Keratinocyte (primary cell): ENCODE measurements at regions not wholly inside any gene's neighbourhood (a gene's known extent, or its start where the extent isn't known, plus 50 kb on each side); places are given as distances from the start of the nearest gene placed in this dataset.

Source experiments
- DNase-seq: peaks from one replicate; pipeline ENCODE4 v3.0.0-alpha.2; 2011; ENCODE audit warnings: low read depth, missing footprints, low spot score
- FAIRE-seq: peaks from 2 replicates; lab custom pipeline; 2011; peaks lifted over from hg19 to GRCh38; lab: Jason Lieb, UNC
- H2AFZ ChIP-seq: 2 replicates; pipeline ENCODE4 v1.6.0; 2012; ENCODE audit warnings: low read length, control low read depth, inconsistent platforms; ENCODE audit not compliant: control insufficient read depth
- H3K27ac ChIP-seq: 2 replicates; pipeline ENCODE4 v1.5.1; 2011; ENCODE audit warnings: low read length; ENCODE audit not compliant: control insufficient read depth, insufficient read depth
- H3K27me3 ChIP-seq: 3 replicates; pipeline ENCODE4 v1.6.0; 2011; ENCODE audit warnings: low read length; ENCODE audit not compliant: control insufficient read depth, insufficient read depth; ENCODE audit errors: extremely low read depth
- H3K36me3 ChIP-seq, 2 experiments: 2 replicates in 1 of 2; 3 replicates in 1 of 2; pipeline ENCODE4 v1.5.1; 2011; ENCODE audit warnings: low read length in 2 of 2, mild to moderate bottlenecking in 1 of 2; ENCODE audit not compliant: control insufficient read depth in 2 of 2, insufficient read depth in 2 of 2; ENCODE audit errors: extremely low read depth in 1 of 2
- H3K4me1 ChIP-seq: 3 replicates; pipeline ENCODE4 v1.5.1; 2011; ENCODE audit warnings: low read length; ENCODE audit not compliant: control insufficient read depth, insufficient read depth; ENCODE audit errors: extremely low read depth
- H3K4me2 ChIP-seq: 3 replicates; pipeline ENCODE4 v1.6.0; 2011; ENCODE audit warnings: low read depth, low read length; ENCODE audit not compliant: control insufficient read depth, insufficient read depth; ENCODE audit errors: extremely low read depth
- H3K4me3 ChIP-seq, 3 experiments: fragments of 200-600 bp in 1 of 3; sonication (generic) in 1 of 3; 2 replicates in 2 of 3; 3 replicates in 1 of 3; pipeline ENCODE4 v1.5.1; 2011 to 2016; ENCODE audit warnings: low read length in 3 of 3, mild to moderate bottlenecking in 3 of 3, control low read depth in 2 of 3, inconsistent platforms in 1 of 3, low read depth in 1 of 3, mixed read lengths in 1 of 3, mixed run types in 1 of 3, moderate library complexity in 1 of 3; ENCODE audit not compliant: control insufficient read depth in 2 of 3, insufficient read depth in 2 of 3; ENCODE audit errors: extremely low read depth in 1 of 3
- H3K79me2 ChIP-seq: 2 replicates; pipeline ENCODE4 v1.6.0; 2012; ENCODE audit warnings: low read length; ENCODE audit not compliant: control insufficient read depth, insufficient read depth
- H3K9ac ChIP-seq: 3 replicates; pipeline ENCODE4 v1.6.0; 2011; ENCODE audit warnings: low read length; ENCODE audit not compliant: control insufficient read depth, insufficient read depth; ENCODE audit errors: extremely low read depth
- H3K9me1 ChIP-seq: 3 replicates; pipeline ENCODE4 v1.6.0; 2011; ENCODE audit warnings: low read length; ENCODE audit not compliant: control insufficient read depth, insufficient read depth; ENCODE audit errors: extremely low read depth
- H3K9me3 ChIP-seq: 2 replicates; pipeline ENCODE4 v1.5.1; 2012; ENCODE audit warnings: low read depth, low read length; ENCODE audit not compliant: control insufficient read depth
- H4K20me1 ChIP-seq: 3 replicates; pipeline ENCODE4 v1.6.0; 2011; ENCODE audit warnings: low read length; ENCODE audit not compliant: control insufficient read depth, insufficient read depth; ENCODE audit errors: extremely low read depth
- CTCF ChIP-seq, 3 experiments: IDR thresholded peaks in 1 of 3; conservative IDR thresholded peaks in 1 of 3; optimal IDR thresholded peaks in 1 of 3; 2 replicates in 2 of 3; 3 replicates in 1 of 3; pipeline versions ENCODE3 to v1.5.1; 2011; ENCODE audit warnings: low read length in 3 of 3, mild to moderate bottlenecking in 3 of 3, moderate library complexity in 2 of 3, control low read depth in 1 of 3, inconsistent platforms in 1 of 3; ENCODE audit not compliant: insufficient read depth in 2 of 3; ENCODE audit errors: extremely low read depth in 1 of 3
- EZH2 ChIP-seq: IDR thresholded peaks from one replicate; pipeline ENCODE4 v1.6.1; 2012; ENCODE audit warnings: inconsistent platforms, mild to moderate bottlenecking, low read length, moderate library complexity
- dilution Hi-C: fragments of 300-500 bp; cut with MboI; formaldehyde crosslinking; loops from one replicate; pipeline ENCODE4 v1.7.0; 2020; ENCODE audit warnings: low sequenced_read_pairs; ENCODE audit not compliant: extremely low pct_ligation_motif_present

DNA sequence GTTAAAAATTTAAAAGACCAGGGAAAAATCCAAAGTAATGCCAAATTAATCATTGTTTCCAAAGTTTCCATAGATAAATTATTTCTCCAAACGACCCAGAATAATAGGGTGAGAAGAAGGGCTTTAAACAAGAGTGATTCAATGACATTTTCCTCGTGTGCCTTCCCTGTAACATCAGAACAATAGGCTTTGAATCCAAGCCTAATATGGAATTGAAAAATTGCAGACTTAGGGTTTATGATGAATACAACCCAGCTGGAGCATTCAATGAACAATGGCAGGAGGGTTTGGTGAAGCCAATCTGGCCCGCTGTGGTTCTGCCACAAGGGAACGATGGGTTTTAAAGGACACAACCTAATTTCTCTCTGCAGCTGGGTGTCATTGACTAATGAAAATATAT, 94.2 kb downstream of the CBLL2 start:
- FAIRE-seq = no peak
- peaks cover 10% of the 10 kb centered on the region for H3K4me1 ChIP-seq
- TF ChIP-seq CTCF (optimal IDR thresholded peaks at IDR 0.05 in 1 of 3, IDR thresholded peaks at IDR 0.05 in 1 of 3, conservative IDR thresholded peaks at IDR 0.05 in 1 of 3; ENCODE audit: extremely low read depth in 1 of 3, insufficient read depth in 2 of 3, low read length in 3 of 3) (no peak), EZH2 (no peak)
- H2AFZ ChIP-seq = no peak overlapping the region
- dilution Hi-C loops = no loop called here
- no peak overlapping the region for H3K4me2 ChIP-seq
- no peaks in the 10 kb centered on the region for H3K79me2 ChIP-seq
- H3K36me3 ChIP-seq = no peaks in the 10 kb centered on the region
- no peaks in the 10 kb centered on the region for H3K27me3 ChIP-seq
- H4K20me1 ChIP-seq = no peaks in the 10 kb centered on the region
- no peak overlapping the region for H3K4me3 ChIP-seq
- H3K9me1 ChIP-seq = no peaks in the 10 kb centered on the region
- no peaks in the 10 kb centered on the region for H3K9me3 ChIP-seq
- H3K9ac ChIP-seq = no peak overlapping the region
- no peak overlapping the region for H3K27ac ChIP-seq
- DNase-seq = no peak

GRCh38 chrX:22373094-22373493, 100.4 kb downstream of the CBLL2 start:
- no peaks in the 10 kb centered on the region for H3K9me3 ChIP-seq
- H3K79me2 ChIP-seq = no peaks in the 10 kb centered on the region
- FAIRE-seq (no peak), DNase-seq (no peak)
- no peak overlapping the region for H3K9ac ChIP-seq
- no peaks in the 10 kb centered on the region for H3K4me1 ChIP-seq
- dilution Hi-C loops = no loop called here
- no peak overlapping the region for H2AFZ ChIP-seq
- no peak for TF ChIP-seq CTCF (optimal IDR thresholded peaks at IDR 0.05 in 1 of 3, IDR thresholded peaks at IDR 0.05 in 1 of 3, conservative IDR thresholded peaks at IDR 0.05 in 1 of 3; ENCODE audit: extremely low read depth in 1 of 3, insufficient read depth in 2 of 3, low read length in 3 of 3)
- TF ChIP-seq EZH2 = no peak
- no peak overlapping the region for H3K27ac ChIP-seq
- H3K27me3 ChIP-seq = no peaks in the 10 kb centered on the region
- no peaks in the 10 kb centered on the region for H4K20me1 ChIP-seq
- no peaks in the 10 kb centered on the region for H3K36me3 ChIP-seq
- H3K4me3 ChIP-seq = no peak overlapping the region
- no peak overlapping the region for H3K4me2 ChIP-seq
- H3K9me1 ChIP-seq = no peaks in the 10 kb centered on the region
